ENCODE measurements at regions not wholly inside any gene's neighbourhood (a gene's known extent, or its start where the extent isn't known, plus 50 kb on each side); places are given as distances from the start of the nearest gene placed in this dataset.

- no peak for TF ChIP-seq CTCF (conservative IDR thresholded peaks at IDR 0.05; ENCODE audit: low read depth in 2 of 2)
- TF ChIP-seq EZH2 (IDR thresholded peaks at IDR 0.05; ENCODE audit: low read depth, unreplicated experiment) = no peak
- no peak for TF ChIP-seq POLR2AphosphoS5 (IDR thresholded peaks at IDR 0.05; ENCODE audit: low read depth)
- TF ChIP-seq EZH2phosphoT487 (IDR thresholded peaks at IDR 0.05; ENCODE audit: unreplicated experiment) = no peak
- TF ChIP-seq CREB1 (CRISPR knock-in tag; IDR thresholded peaks at IDR 0.05; ENCODE audit: low read depth) = no peak
- no peak for TF ChIP-seq ZNF331 (CRISPR knock-in tag; IDR thresholded peaks at IDR 0.05; ENCODE audit: low read depth)
- no peak for TF ChIP-seq JUNB (IDR thresholded peaks at IDR 0.05; ENCODE audit: unreplicated experiment)
- TF ChIP-seq, protein P1, sequence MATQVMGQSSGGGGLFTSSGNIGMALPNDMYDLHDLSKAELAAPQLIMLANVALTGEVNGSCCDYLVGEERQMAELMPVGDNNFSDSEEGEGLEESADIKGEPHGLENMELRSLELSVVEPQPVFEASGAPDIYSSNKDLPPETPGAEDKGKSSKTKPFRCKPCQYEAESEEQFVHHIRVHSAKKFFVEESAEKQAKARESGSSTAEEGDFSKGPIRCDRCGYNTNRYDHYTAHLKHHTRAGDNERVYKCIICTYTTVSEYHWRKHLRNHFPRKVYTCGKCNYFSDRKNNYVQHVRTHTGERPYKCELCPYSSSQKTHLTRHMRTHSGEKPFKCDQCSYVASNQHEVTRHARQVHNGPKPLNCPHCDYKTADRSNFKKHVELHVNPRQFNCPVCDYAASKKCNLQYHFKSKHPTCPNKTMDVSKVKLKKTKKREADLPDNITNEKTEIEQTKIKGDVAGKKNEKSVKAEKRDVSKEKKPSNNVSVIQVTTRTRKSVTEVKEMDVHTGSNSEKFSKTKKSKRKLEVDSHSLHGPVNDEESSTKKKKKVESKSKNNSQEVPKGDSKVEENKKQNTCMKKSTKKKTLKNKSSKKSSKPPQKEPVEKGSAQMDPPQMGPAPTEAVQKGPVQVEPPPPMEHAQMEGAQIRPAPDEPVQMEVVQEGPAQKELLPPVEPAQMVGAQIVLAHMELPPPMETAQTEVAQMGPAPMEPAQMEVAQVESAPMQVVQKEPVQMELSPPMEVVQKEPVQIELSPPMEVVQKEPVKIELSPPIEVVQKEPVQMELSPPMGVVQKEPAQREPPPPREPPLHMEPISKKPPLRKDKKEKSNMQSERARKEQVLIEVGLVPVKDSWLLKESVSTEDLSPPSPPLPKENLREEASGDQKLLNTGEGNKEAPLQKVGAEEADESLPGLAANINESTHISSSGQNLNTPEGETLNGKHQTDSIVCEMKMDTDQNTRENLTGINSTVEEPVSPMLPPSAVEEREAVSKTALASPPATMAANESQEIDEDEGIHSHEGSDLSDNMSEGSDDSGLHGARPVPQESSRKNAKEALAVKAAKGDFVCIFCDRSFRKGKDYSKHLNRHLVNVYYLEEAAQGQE (IDR thresholded peaks at IDR 0.05; ENCODE audit: unreplicated experiment) = no peak
- no peak for TF ChIP-seq ZNF114 (CRISPR knock-in tag; IDR thresholded peaks at IDR 0.05)
- no peak for TF ChIP-seq NANOG (IDR thresholded peaks at IDR 0.05; ENCODE audit: borderline replicate concordance)
- no peak for TF ChIP-seq STAT1 (IDR thresholded peaks at IDR 0.05; ENCODE audit: unreplicated experiment)
Measured at GRCh38 chr5:2023196-2023595, 140.5 kb upstream of the IRX4 start.

All from GM23338 (cell line).